ENCODE measurements at regions not wholly inside any gene's neighbourhood (a gene's known extent, or its start where the extent isn't known, plus 50 kb on each side); places are given as distances from the start of the nearest gene placed in this dataset.

- TF ChIP-seq HNF4G (IDR thresholded peaks at IDR 0.05) (no peak), TAF1 (conservative IDR thresholded peaks at IDR 0.05) (no peak), SP1 (IDR thresholded peaks at IDR 0.05) (no peak), JUND (IDR thresholded peaks at IDR 0.05) (no peak), FOXA1 (IDR thresholded peaks at IDR 0.05) (no peak), GABPA (IDR thresholded peaks at IDR 0.05 in 1 of 2, conservative IDR thresholded peaks at IDR 0.05 in 1 of 2) (no peak)
These were observed 245.4 kb upstream of the CBLB start (continued) for GRCh38 chr3:106114220-106114619.

- no peaks in the 10 kb centered on the region for H3K4me1 ChIP-seq (ENCODE audit: control insufficient read depth in 4 of 4, insufficient read depth in 4 of 4, low read length in 3 of 4)
- no peak overlapping the region for H3K9ac ChIP-seq (ENCODE audit: low read depth in 1 of 2, low read length in 2 of 2)
- no peaks in the 10 kb centered on the region for H3K9me3 ChIP-seq (ENCODE audit: control insufficient read depth in 4 of 4, low read length in 3 of 4)
- no peak for DNase-seq (ENCODE audit: low spot score)
- no peak overlapping the region for H3K27ac ChIP-seq (ENCODE audit: low read depth in 1 of 2, low read length in 2 of 2)
- no peaks in the 10 kb centered on the region for H3K36me3 ChIP-seq (ENCODE audit: control insufficient read depth in 4 of 4, insufficient read depth in 3 of 4, low read depth in 1 of 4, low read length in 3 of 4)
- no peak for TF ChIP-seq EGR1 (IDR thresholded peaks at IDR 0.05; ENCODE audit: low read depth in 2 of 2)
- no peak for TF ChIP-seq NR2F2 (IDR thresholded peaks at IDR 0.05)
- no peak for TF ChIP-seq FOXA2 (IDR thresholded peaks at IDR 0.05)
- no peak for TF ChIP-seq MAX (IDR thresholded peaks at IDR 0.05)
- no peak for TF ChIP-seq TAF1 (conservative IDR thresholded peaks at IDR 0.05)
- TF ChIP-seq REST (IDR thresholded peaks at IDR 0.05) = no peak
- no peak overlapping the region for H3K4me3 ChIP-seq (ENCODE audit: low read depth in 1 of 3, low read length in 3 of 3)
- peaks cover 0 to under 1% (median 0%) of the 10 kb centered on the region in 4 donors for H3K27me3 ChIP-seq (ENCODE audit: control insufficient read depth in 4 of 4, insufficient read depth in 4 of 4, low read length in 3 of 4)
These were observed 246.0 kb upstream of the CBLB start for GRCh38 chr3:106114848-106115247.

- DNase-seq (ENCODE audit: low spot score) = no peak
- TF ChIP-seq REST (IDR thresholded peaks at IDR 0.05) (no peak), TAF1 (conservative IDR thresholded peaks at IDR 0.05) (no peak), JUND (IDR thresholded peaks at IDR 0.05) (no peak), MAX (IDR thresholded peaks at IDR 0.05) (no peak), HNF4A (conservative IDR thresholded peaks at IDR 0.05) (no peak), NR2F2 (IDR thresholded peaks at IDR 0.05) (no peak), FOXA2 (IDR thresholded peaks at IDR 0.05) (no peak), SP1 (IDR thresholded peaks at IDR 0.05) (no peak), ATF3 (IDR thresholded peaks at IDR 0.05) (no peak), RAD21 (IDR thresholded peaks at IDR 0.05) (no peak), CTCF (IDR thresholded peaks at IDR 0.05; ENCODE audit: low read depth, low read length, missing input control) (no peak)
- Histone ChIP-seq H3K4me1 (ENCODE audit: control insufficient read depth in 4 of 4, insufficient read depth in 4 of 4, low read length in 3 of 4) (no peaks in the 10 kb centered on the region), H3K27me3 (ENCODE audit: control insufficient read depth in 4 of 4, insufficient read depth in 4 of 4, low read length in 3 of 4) (peaks cover 0 to 4% (median 0%) of the 10 kb centered on the region in 4 donors), H3K36me3 (ENCODE audit: control insufficient read depth in 4 of 4, insufficient read depth in 3 of 4, low read depth in 1 of 4, low read length in 3 of 4) (no peaks in the 10 kb centered on the region), H3K27ac (ENCODE audit: low read depth in 1 of 2, low read length in 2 of 2) (no peak overlapping the region), H3K9me3 (ENCODE audit: control insufficient read depth in 4 of 4, low read length in 3 of 4) (no peaks in the 10 kb centered on the region), H3K4me3 (ENCODE audit: low read depth in 1 of 3, low read length in 3 of 3) (no peak overlapping the region), H3K9ac (ENCODE audit: low read depth in 1 of 2, low read length in 2 of 2) (no peak overlapping the region)
- 90% methylated on average over 2 of the region's 2 CpGs for WGBS
These were observed 246.7 kb upstream of the CBLB start for GRCh38 chr3:106115557-106115956.

Measured in liver (tissue), 8 donors.